Esophagus squamous epithelium (tissue), 5 donors: ENCODE measurements at regions not wholly inside any gene's neighbourhood (a gene's known extent, or its start where the extent isn't known, plus 50 kb on each side); places are given as distances from the start of the nearest gene placed in this dataset.

Source experiments
- DNase-seq: peaks from one replicate; lab custom pipeline; 2025; lab: John Stamatoyannopoulos, UW
- H3K27ac ChIP-seq, 4 donors: fragments of 200-600 bp; sonication (generic); one replicate each; pipeline ENCODE4 v1.5.1; 2016 to 2019; ENCODE audit warnings: mild to moderate bottlenecking in 1 of 4
- H3K27me3 ChIP-seq, 4 donors: fragments of 200-600 bp; sonication (generic); 1 replicate in 3 of 4; 2 replicates in 1 of 4; pipeline versions ENCODE4 v1.5.1 to v1.6.0; 2017 to 2021; ENCODE audit warnings: antibody characterized with exemption in 1 of 4
- H3K36me3 ChIP-seq, 3 donors: fragments of 200-600 bp; sonication (generic); one replicate each; pipeline ENCODE4 v1.5.1; 2016 to 2019
- H3K4me1 ChIP-seq, 3 donors: fragments of 200-600 bp; sonication (generic); one replicate each; pipeline ENCODE4 v1.5.1; 2017 to 2019
- H3K4me3 ChIP-seq, 4 donors: fragments of 200-600 bp; sonication (generic); 1 replicate in 3 of 4; 2 replicates in 1 of 4; pipeline ENCODE4 v1.5.1; 2016 to 2019; ENCODE audit warnings: mild to moderate bottlenecking in 2 of 4, moderate library complexity in 1 of 4
- H3K9me3 ChIP-seq, 3 donors: fragments of 200-600 bp; sonication (generic); one replicate each; pipeline ENCODE4 v1.5.1; 2016 to 2019
- CTCF ChIP-seq, 6 experiments: fragments of 450-650 bp in 4 of 6; fragments of 200-600 bp in 2 of 6; sonication (generic) in 2 of 6; IDR thresholded peaks; one replicate each; pipeline ENCODE4 v1.5.1; 2016 to 2019; ENCODE audit warnings: antibody characterized with exemption in 6 of 6, mild to moderate bottlenecking in 4 of 6, moderate library complexity in 4 of 6
- POLR2A ChIP-seq, 4 donors: fragments of 450-650 bp; IDR thresholded peaks; one replicate each; pipeline ENCODE4 v1.6.1; 2017; ENCODE audit warnings: antibody characterized with exemption in 4 of 4, mild to moderate bottlenecking in 4 of 4, moderate library complexity in 3 of 4
- WGBS, 2 donors: methylation state at CpG; one replicate each; pipeline ENCODE4 v1.1.5; 2018; 5-methylcytosine and 5-hydroxymethylcytosine counted together
- intact Hi-C: fragments of 100-400 bp; cut with DNase I; formaldehyde crosslinking; loops from one replicate; pipeline ENCODE4 v1.15.0; 2022
- donor health status: DM: yes; HTN: yes; CAD: no.

GRCh38 chr14:27245947-27246346 is 648.1 kb upstream of the NOVA1 start:
- DNase-seq = no peak
- no peaks in the 10 kb centered on the region for H3K9me3 ChIP-seq
- H3K36me3 ChIP-seq = no peaks in the 10 kb centered on the region
- no peak for TF ChIP-seq POLR2A (IDR thresholded peaks at IDR 0.05)
- TF ChIP-seq CTCF (IDR thresholded peaks at IDR 0.05) = no peak
- intact Hi-C loops = no loop called here
- 45 to 58% methylated on average over 6 of the region's 6 CpGs for WGBS, 2 donors
- no peak overlapping the region for H3K27ac ChIP-seq
- no peaks in the 10 kb centered on the region for H3K27me3 ChIP-seq
- H3K4me3 ChIP-seq = no peak overlapping the region
- no peaks in the 10 kb centered on the region for H3K4me1 ChIP-seq

GRCh38 chr14:27253966-27254365 is 656.1 kb upstream of the NOVA1 start:
- no peaks in the 10 kb centered on the region for H3K27me3 ChIP-seq
- no peaks in the 10 kb centered on the region for H3K36me3 ChIP-seq
- H3K4me3 ChIP-seq = no peak overlapping the region
- H3K9me3 ChIP-seq = no peaks in the 10 kb centered on the region
- H3K27ac ChIP-seq = no peak overlapping the region
- DNase-seq = no peak
- no peaks in the 10 kb centered on the region for H3K4me1 ChIP-seq
- no peak for TF ChIP-seq CTCF (IDR thresholded peaks at IDR 0.05)
- TF ChIP-seq POLR2A (IDR thresholded peaks at IDR 0.05) = no peak
- intact Hi-C loops = no loop called here
- 66 to 71% methylated on average over 4 of the region's 4 CpGs for WGBS, 2 donors

GRCh38 chr14:27256805-27257204 is 659.0 kb upstream of the NOVA1 start:
- Histone ChIP-seq H3K36me3 (no peaks in the 10 kb centered on the region), H3K9me3 (no peaks in the 10 kb centered on the region), H3K4me1 (no peaks in the 10 kb centered on the region), H3K27ac (no peak overlapping the region), H3K4me3 (no peak overlapping the region), H3K27me3 (no peaks in the 10 kb centered on the region)
- no peak for TF ChIP-seq CTCF (IDR thresholded peaks at IDR 0.05)
- no peak for TF ChIP-seq POLR2A (IDR thresholded peaks at IDR 0.05)
- intact Hi-C loops = no loop called here
- 82 to 88% methylated on average over 3 of the region's 3 CpGs for WGBS, 2 donors
- no peak for DNase-seq

GRCh38 chr14:27267876-27268275 is 670.0 kb upstream of the NOVA1 start:
- WGBS, 2 donors = 46 to 63% methylated on average over 1 of the region's 1 CpG
- DNase-seq = no peak
- intact Hi-C loops = no loop called here
- no peak for TF ChIP-seq POLR2A (IDR thresholded peaks at IDR 0.05)
- TF ChIP-seq CTCF (IDR thresholded peaks at IDR 0.05) = no peak
- H3K9me3 ChIP-seq = no peaks in the 10 kb centered on the region
- no peak overlapping the region for H3K4me3 ChIP-seq
- H3K27ac ChIP-seq = no peak overlapping the region
- no peaks in the 10 kb centered on the region for H3K4me1 ChIP-seq
- H3K36me3 ChIP-seq = no peaks in the 10 kb centered on the region
- H3K27me3 ChIP-seq = no peaks in the 10 kb centered on the region

GRCh38 chr14:27270716-27271115 is 672.9 kb upstream of the NOVA1 start:
- no peaks in the 10 kb centered on the region for H3K36me3 ChIP-seq
- H3K4me3 ChIP-seq = no peak overlapping the region
- no peaks in the 10 kb centered on the region for H3K9me3 ChIP-seq
- H3K27ac ChIP-seq = no peak overlapping the region
- H3K27me3 ChIP-seq = no peaks in the 10 kb centered on the region
- H3K4me1 ChIP-seq = no peaks in the 10 kb centered on the region
- intact Hi-C loops = no loop called here
- 56 to 61% methylated on average over 6 of the region's 6 CpGs for WGBS, 2 donors
- TF ChIP-seq POLR2A (IDR thresholded peaks at IDR 0.05) (no peak), CTCF (IDR thresholded peaks at IDR 0.05) (no peak)
- DNase-seq = no peak
